Glutamatergic neuron (in vitro differentiated cells): ENCODE measurements at regions not wholly inside any gene's neighbourhood (a gene's known extent, or its start where the extent isn't known, plus 50 kb on each side); places are given as distances from the start of the nearest gene placed in this dataset.

Source experiments
- DNase-seq: peaks from one replicate; pipeline ENCODE4 v3.0.0; 2022
- H3K27ac Mint-ChIP-seq: one replicate; pipeline ENCODE4 v1.8.0; 2020; ENCODE audit warnings: mild to moderate bottlenecking, mixed read lengths, inconsistent platforms; ENCODE audit not compliant: unreplicated experiment
- H3K27me3 Mint-ChIP-seq: one replicate; pipeline ENCODE4 v1.8.0; 2020; ENCODE audit warnings: mild to moderate bottlenecking, moderate library complexity, mixed read lengths, inconsistent platforms; ENCODE audit not compliant: unreplicated experiment
- H3K36me3 Mint-ChIP-seq: one replicate; pipeline ENCODE4 v1.8.0; 2020; ENCODE audit warnings: mild to moderate bottlenecking, mixed read lengths, inconsistent platforms; ENCODE audit not compliant: unreplicated experiment
- H3K4me1 Mint-ChIP-seq: one replicate; pipeline ENCODE4 v1.8.0; 2020; ENCODE audit warnings: mild to moderate bottlenecking, low read depth, mixed read lengths, inconsistent platforms; ENCODE audit not compliant: unreplicated experiment
- H3K4me3 Mint-ChIP-seq: one replicate; pipeline ENCODE4 v1.8.0; 2020; ENCODE audit warnings: mild to moderate bottlenecking, mixed read lengths, inconsistent platforms; ENCODE audit not compliant: unreplicated experiment
- H3K9me3 Mint-ChIP-seq: one replicate; pipeline ENCODE4 v1.8.0; 2020; ENCODE audit warnings: mild to moderate bottlenecking, moderate library complexity, mixed read lengths, inconsistent platforms; ENCODE audit not compliant: unreplicated experiment
- CTCF ChIP-seq: fragments of 200-600 bp; sonication (generic); IDR thresholded peaks from one replicate; pipeline ENCODE4 v1.5.0; 2021; ENCODE audit not compliant: partially characterized antibody, unreplicated experiment

DNA sequence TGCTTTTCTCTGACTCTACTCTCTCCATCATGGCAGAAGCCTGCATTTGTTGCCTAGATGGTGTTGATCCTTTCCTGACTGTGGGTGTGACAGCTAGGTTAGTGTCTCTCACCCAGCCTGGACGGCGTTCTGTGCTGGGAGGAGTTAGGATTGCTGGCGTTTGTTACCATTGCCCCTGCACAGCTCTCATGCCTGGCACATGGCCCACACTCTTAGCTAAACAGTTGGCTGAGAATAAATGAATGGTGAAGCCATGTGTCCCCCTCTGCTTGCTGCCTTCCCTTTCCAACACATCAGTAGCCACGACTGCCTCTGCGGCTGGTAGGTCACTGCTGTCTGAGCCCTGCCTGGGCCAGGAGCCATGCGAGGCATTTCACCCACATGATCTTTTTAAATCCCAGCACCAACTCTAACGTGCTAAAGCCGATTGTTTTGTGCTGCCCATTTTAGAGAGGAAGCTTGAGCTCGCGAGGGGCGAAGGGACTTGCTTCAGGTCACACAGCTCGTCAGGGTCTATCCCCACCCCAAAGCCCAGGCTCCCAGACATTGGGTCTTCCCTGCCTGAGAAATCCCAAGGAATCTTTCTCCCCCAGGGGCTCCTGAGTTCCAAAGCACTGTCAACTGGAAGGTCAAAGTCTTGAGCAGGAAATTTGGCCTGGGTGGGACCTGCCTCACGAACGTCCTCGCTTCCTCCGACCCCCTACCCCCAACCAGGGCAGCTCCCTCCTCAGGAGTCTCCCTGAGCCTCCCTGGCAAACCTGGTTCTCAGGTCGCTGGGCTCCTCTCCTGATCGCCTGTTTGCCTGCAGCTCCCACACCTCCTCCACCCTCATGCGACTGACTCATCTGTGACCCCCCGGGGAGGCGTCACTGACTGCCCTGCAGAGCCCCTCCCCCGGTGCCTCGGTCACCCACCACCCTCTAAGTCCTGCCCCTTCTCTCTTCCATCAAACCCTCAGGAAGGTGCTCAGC lies 271.7 kb upstream of the C1orf174 start:
- Mint-ChIP-seq H3K36me3 (peaks cover 24% of the 10 kb centered on the region), H3K27ac (no peak overlapping the region), H3K27me3 (peaks cover 10% of the 10 kb centered on the region), H3K4me1 (no peaks in the 10 kb centered on the region), H3K4me3 (no peak overlapping the region), H3K9me3 (peaks cover 21% of the 10 kb centered on the region)
- no peak for DNase-seq
- no peak for TF ChIP-seq CTCF

GRCh38 chr1:4172644-4173599 lies 272.9 kb upstream of the C1orf174 start:
- no peak for TF ChIP-seq CTCF
- Mint-ChIP-seq H3K27me3 (peaks cover 10% of the 10 kb centered on the region), H3K4me3 (no peak overlapping the region), H3K9me3 (peaks cover 24% of the 10 kb centered on the region), H3K36me3 (peaks cover 24% of the 10 kb centered on the region), H3K27ac (no peak overlapping the region), H3K4me1 (no peaks in the 10 kb centered on the region)
- no peak for DNase-seq

DNA sequence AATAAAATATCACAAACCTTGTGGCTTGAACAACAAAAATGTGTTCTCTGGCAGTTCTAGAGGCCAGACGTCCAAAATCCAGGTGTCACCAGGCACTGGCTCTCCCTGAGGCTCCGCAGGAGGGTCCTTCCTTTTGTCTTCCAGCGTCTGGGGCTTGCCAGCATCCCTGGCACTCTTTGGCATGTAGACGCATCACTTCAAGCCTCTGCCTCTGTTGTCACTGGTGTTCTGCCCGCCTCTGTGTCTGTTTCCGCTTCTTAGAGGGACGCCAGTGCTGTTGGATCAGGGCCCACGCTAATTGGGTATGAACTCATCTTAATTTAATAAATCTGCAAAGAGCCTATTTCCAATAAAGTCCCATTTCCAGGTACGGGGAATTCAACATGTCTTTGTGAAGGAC lies 273.7 kb upstream of the C1orf174 start:
- Mint-ChIP-seq H3K4me1 (no peaks in the 10 kb centered on the region), H3K9me3 (peaks cover 30% of the 10 kb centered on the region), H3K27ac (no peak overlapping the region), H3K4me3 (no peak overlapping the region), H3K27me3 (peaks cover 9% of the 10 kb centered on the region), H3K36me3 (peaks cover 23% of the 10 kb centered on the region)
- no peak for DNase-seq
- no peak for TF ChIP-seq CTCF

DNA sequence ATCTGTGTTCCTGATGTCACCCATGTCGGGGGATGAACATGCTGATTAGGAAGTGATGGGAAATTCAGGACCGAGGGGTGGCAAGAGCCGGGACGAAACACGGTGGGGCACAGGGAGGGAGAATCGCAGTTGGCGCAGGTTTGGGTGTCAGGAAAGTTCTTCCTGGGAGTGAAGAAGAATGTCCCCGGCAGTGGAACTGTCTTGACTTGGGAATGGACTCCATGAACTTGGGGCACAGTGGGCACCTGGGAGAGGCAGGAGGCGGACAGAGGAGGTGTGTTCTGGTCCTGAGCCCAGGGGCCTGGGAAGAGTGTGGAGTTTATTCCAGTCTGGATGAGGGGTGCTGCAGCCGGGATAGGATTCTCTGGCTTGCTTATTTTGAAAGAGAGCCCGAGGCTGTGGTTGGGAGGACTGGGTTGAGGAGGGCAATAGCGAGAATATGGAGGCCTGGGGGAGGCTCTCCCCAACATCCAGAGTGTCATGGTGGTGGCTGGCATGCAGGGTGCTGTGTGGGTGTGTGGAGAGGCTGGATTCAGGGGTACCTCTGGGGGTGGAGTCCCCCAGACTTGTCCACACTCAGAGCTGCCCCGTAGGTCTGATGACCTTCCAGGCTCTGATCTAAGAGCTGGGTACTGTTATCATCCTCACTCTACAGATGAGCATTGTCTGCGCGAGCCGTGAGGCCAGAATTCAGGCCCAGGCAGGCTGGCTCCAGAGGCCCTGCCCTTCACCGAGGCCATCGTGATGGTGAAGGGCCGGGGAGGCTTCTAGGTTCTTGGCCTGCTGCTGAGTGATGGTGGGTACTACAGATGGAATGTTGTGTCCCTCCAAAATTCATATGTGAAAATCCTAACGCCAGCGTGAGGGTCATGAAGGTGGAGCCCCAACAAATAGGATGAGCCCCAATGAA lies 274.5 kb upstream of the C1orf174 start:
- H3K4me1 Mint-ChIP-seq = no peaks in the 10 kb centered on the region
- H3K9me3 Mint-ChIP-seq = peaks cover 30% of the 10 kb centered on the region
- no peak overlapping the region for H3K4me3 Mint-ChIP-seq
- no peak overlapping the region for H3K27ac Mint-ChIP-seq
- peaks cover 5% of the 10 kb centered on the region for H3K27me3 Mint-ChIP-seq
- DNase-seq = no peak
- peaks cover 21% of the 10 kb centered on the region for H3K36me3 Mint-ChIP-seq
- no peak for TF ChIP-seq CTCF
